ENCODE measurements at regions not wholly inside any gene's neighbourhood (a gene's known extent, or its start where the extent isn't known, plus 50 kb on each side); places are given as distances from the start of the nearest gene placed in this dataset.

DNA sequence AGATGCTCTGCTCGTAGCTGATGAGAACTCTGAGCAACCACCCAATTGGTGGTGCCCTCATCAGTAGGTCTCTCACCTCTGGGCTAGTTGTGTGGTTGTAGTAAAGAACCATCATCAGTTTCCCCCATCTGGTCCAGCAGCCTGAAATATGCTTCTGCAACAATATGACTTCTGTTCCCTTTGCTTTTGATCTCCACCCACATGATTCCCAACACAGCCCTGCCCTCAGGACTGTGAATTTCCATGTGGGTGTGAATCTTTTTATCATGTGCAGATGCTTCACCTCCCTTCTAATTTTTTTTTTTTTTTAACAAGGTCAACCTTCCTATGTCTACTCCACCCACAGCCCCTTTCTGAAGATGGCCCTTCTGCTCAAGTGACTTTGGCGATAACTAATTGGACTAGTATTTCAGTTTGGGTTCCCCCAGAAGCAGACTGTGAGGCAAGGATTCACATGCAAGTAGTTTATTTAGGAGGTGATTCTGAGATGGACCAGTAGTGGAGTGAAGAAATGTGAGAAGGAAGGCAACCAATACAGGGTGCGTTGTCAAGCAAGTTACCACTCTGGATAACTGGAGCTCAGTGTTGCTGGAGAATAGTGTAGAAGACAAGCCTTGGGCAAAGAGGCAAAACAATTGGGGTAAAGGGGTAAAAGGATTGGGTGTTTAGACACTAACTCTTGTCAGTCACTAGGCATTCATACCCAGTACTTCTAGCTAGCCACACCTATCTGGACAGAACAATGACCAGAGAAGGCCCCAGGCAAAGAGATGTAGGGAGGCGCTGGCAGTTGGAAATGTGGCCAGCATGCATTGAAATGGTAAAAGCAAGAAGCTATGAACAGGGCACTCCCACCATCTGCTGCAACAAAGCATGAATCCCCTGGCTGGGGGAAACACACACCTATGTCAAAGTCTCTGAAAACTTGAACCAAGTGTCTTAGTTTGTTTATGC is 466.2 kb downstream of the BCOR start:
- peak overlapping the region; percentile 19 for H3K4me3 Mint-ChIP-seq
- H3K27ac Mint-ChIP-seq, result peak overlapping the region; percentile 68
- H3K36me3 Mint-ChIP-seq (ENCODE audit: low read depth), result no peaks in the 10 kb centered on the region
- peaks cover 5% of the 10 kb centered on the region for H3K4me1 Mint-ChIP-seq
- H3K27me3 Mint-ChIP-seq, result no peaks in the 10 kb centered on the region
- no peak for ATAC-seq (replicated peaks)
- H3K9me3 Mint-ChIP-seq, result no peaks in the 10 kb centered on the region

DNA sequence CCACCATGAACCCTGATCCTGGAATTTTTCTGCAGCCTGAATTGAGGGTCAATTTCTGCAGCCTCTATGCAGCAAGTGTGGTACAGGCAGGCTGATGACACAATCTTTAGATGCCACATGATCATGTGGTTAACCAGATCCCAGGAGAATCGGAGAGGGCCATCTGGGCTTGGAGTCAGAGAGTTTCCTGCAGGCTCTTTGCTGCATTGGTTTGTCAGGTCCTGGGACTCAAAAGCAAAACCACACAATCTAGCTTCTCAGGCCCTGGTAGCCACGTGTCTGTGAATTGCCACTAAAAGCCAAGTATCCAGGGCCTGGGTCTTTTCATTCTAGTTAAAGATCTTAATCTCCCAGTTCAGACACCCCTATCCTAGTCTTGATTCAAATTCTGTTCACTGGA is 464.5 kb downstream of the BCOR start:
- H3K27me3 Mint-ChIP-seq, result no peaks in the 10 kb centered on the region
- ATAC-seq (replicated peaks), result no peak
- peaks cover 5% of the 10 kb centered on the region for H3K4me1 Mint-ChIP-seq

GRCh38 chrX:39636481-39636880 is 461.3 kb downstream of the BCOR start:
- H3K36me3 Mint-ChIP-seq (ENCODE audit: low read depth), result no peaks in the 10 kb centered on the region
- H3K4me1 Mint-ChIP-seq, result no peaks in the 10 kb centered on the region
- H3K4me3 Mint-ChIP-seq, result no peak overlapping the region
- no peak for ATAC-seq (replicated peaks)
- H3K9me3 Mint-ChIP-seq, result no peaks in the 10 kb centered on the region
- H3K27ac Mint-ChIP-seq, result no peak overlapping the region
- H3K27me3 Mint-ChIP-seq, result no peaks in the 10 kb centered on the region

More for the DNA sequence above, 464.5 kb downstream of the BCOR start:
- Mint-ChIP-seq H3K36me3 (ENCODE audit: low read depth) (no peaks in the 10 kb centered on the region), H3K27ac (no peak overlapping the region), H3K9me3 (no peaks in the 10 kb centered on the region), H3K4me3 (no peak overlapping the region)

GRCh38 chrX:39638526-39638925 is 459.2 kb downstream of the BCOR start:
- peaks cover 5% of the 10 kb centered on the region for H3K4me1 Mint-ChIP-seq
- ATAC-seq (replicated peaks), result no peak
- no peaks in the 10 kb centered on the region for H3K9me3 Mint-ChIP-seq
- no peak overlapping the region for H3K4me3 Mint-ChIP-seq
- H3K36me3 Mint-ChIP-seq (ENCODE audit: low read depth), result no peaks in the 10 kb centered on the region
- H3K27ac Mint-ChIP-seq, result no peak overlapping the region
- no peaks in the 10 kb centered on the region for H3K27me3 Mint-ChIP-seq

DNA sequence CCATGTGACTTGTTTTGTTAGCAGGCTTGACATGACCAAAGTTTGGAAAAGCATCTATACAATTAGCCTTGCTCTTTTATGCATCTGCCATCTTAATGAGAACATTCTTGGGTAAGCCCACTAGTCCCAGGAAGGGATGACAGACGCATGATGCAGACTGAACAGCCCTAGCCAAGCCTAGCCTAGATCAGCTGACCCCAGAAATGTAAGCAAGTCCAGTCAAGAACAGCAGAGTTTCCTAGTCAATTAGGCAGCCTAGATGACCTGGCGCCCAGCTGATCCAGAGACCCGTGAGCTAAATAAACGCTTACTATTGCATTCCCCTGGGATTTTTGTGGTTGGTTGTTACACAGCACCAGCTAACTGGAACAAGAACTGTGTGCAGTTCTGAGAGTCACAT is 457.9 kb downstream of the BCOR start:
- Mint-ChIP-seq H3K4me1 (peaks cover 5% of the 10 kb centered on the region), H3K27me3 (no peaks in the 10 kb centered on the region), H3K36me3 (ENCODE audit: low read depth) (no peaks in the 10 kb centered on the region), H3K4me3 (no peak overlapping the region), H3K9me3 (no peaks in the 10 kb centered on the region), H3K27ac (peak overlapping the region; percentile 25)
- no peak for ATAC-seq (replicated peaks)

GRCh38 chrX:39640866-39641265 is 456.9 kb downstream of the BCOR start:
- H3K4me3 Mint-ChIP-seq, result no peak overlapping the region
- ATAC-seq (replicated peaks), result peak; percentile 48
- peak overlapping the region; percentile 76 for H3K27ac Mint-ChIP-seq
- H3K36me3 Mint-ChIP-seq (ENCODE audit: low read depth), result no peaks in the 10 kb centered on the region
- H3K4me1 Mint-ChIP-seq, result peaks cover 5% of the 10 kb centered on the region
- no peaks in the 10 kb centered on the region for H3K9me3 Mint-ChIP-seq
- H3K27me3 Mint-ChIP-seq, result no peaks in the 10 kb centered on the region

- Mint-ChIP-seq H3K4me1 (peaks cover 5% of the 10 kb centered on the region), H3K36me3 (ENCODE audit: low read depth) (no peaks in the 10 kb centered on the region), H3K9me3 (no peaks in the 10 kb centered on the region), H3K4me3 (no peak overlapping the region), H3K27me3 (no peaks in the 10 kb centered on the region), H3K27ac (peak overlapping the region; percentile 25)
- no peak for ATAC-seq (replicated peaks)
These were observed 455.7 kb downstream of the BCOR start for GRCh38 chrX:39642071-39642470.

GRCh38 chrX:39643550-39643949 is 454.2 kb downstream of the BCOR start:
- Mint-ChIP-seq H3K4me3 (no peak overlapping the region), H3K36me3 (ENCODE audit: low read depth) (no peaks in the 10 kb centered on the region), H3K9me3 (no peaks in the 10 kb centered on the region), H3K27me3 (no peaks in the 10 kb centered on the region), H3K27ac (no peak overlapping the region), H3K4me1 (peaks cover 5% of the 10 kb centered on the region)
- ATAC-seq (replicated peaks), result peak; percentile 91

DNA sequence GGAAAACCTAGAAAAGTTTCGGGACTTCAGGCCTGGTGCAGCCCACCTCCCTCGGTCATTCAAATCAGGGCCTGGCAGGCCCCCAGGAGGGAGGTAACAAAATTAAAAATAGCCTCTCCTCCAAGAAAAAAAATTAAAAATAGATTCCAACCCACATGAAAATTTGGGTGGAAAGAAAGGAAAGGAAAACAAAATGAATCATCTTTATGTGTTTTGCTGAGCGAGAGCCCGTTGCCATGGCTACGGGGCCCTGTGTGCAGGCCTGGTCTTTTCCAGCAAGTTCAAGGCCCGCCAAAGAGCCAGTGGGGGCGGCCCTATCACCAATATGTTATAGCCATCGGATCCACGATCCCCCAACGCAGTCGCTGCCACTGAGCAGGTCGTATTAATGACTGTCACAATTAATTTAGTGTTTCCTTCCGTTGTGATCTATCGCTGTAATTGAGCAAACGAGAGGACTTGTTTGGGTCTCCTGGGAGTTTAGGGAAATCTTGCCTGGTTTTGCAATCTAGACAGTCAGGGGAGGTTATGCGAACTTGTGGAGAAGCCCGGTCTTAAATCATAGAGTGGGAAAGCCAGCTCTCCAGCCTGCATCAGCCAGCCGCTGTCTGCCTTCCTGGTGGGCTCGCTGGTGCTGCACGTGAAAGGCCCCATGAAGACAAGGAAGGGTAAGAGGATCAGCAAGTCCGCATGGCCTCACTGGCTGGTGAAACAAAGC is 452.4 kb downstream of the BCOR start:
- Mint-ChIP-seq H3K27me3 (no peaks in the 10 kb centered on the region), H3K4me1 (peaks cover 5% of the 10 kb centered on the region), H3K36me3 (ENCODE audit: low read depth) (no peaks in the 10 kb centered on the region), H3K4me3 (no peak overlapping the region), H3K27ac (peak overlapping the region; percentile 71), H3K9me3 (no peaks in the 10 kb centered on the region)
- ATAC-seq (replicated peaks), result peak; percentile 49

- Mint-ChIP-seq H3K4me3 (no peak overlapping the region), H3K9me3 (no peaks in the 10 kb centered on the region), H3K27me3 (no peaks in the 10 kb centered on the region), H3K4me1 (no peaks in the 10 kb centered on the region), H3K27ac (no peak overlapping the region), H3K36me3 (ENCODE audit: low read depth) (no peaks in the 10 kb centered on the region)
- no peak for ATAC-seq (replicated peaks)
These were observed 449.1 kb downstream of the BCOR start for GRCh38 chrX:39648548-39649254.

DNA sequence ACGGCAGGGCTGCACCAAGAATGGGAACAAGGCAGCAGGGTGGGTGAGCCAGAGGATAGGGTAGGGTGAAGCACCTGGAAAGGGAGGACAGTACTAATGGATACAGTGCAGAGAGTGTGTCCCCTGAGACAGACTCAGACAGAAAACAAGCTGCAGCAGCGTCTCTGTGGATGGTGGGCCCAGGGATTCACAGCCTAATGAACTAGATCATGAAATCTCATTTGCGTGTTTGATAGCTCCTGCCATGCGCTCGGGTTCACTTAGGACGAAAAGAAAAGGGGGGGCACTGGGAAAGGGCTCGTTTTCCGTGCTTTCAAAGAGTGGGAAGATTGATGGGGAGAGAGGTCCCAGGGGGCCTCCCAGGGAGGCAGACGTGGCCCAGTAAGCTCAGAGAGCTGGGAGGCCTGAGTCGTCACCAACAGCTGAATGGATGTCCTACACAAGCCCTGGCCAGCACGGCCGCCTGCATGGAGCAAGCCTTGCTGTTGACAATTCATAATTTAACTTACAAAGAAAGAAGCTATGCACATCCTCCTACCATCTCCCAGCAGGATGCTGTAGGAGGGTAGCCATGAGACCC is 446.9 kb downstream of the BCOR start:
- no peaks in the 10 kb centered on the region for H3K4me1 Mint-ChIP-seq
- no peak for ATAC-seq (replicated peaks)
- no peaks in the 10 kb centered on the region for H3K9me3 Mint-ChIP-seq
- H3K36me3 Mint-ChIP-seq (ENCODE audit: low read depth), result no peaks in the 10 kb centered on the region
- H3K27me3 Mint-ChIP-seq, result peaks cover 4% of the 10 kb centered on the region
- H3K27ac Mint-ChIP-seq, result no peak overlapping the region
- H3K4me3 Mint-ChIP-seq, result no peak overlapping the region

DNA sequence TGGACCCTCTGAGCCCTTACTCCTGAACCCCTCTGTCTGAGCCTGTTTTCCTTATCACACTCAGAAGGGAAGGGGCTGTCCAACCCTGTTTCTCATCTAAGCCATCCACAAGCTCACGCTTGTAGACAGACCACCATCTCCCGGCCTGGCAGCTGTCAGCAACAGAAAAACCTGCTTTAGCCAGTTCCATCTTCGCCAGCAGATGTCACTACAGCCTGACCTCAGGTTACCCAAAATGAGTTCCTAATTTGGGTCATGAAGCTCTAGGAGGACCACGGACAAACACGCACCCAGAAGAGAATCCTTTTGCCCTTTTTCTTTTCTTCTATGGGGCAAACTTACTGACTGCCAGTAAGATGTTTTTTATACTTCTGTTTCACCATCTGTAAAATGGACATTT is 445.4 kb downstream of the BCOR start:
- no peak overlapping the region for H3K4me3 Mint-ChIP-seq
- H3K4me1 Mint-ChIP-seq, result no peaks in the 10 kb centered on the region
- no peak overlapping the region for H3K27ac Mint-ChIP-seq
- H3K27me3 Mint-ChIP-seq, result peaks cover 4% of the 10 kb centered on the region
- no peaks in the 10 kb centered on the region for H3K36me3 Mint-ChIP-seq (ENCODE audit: low read depth)
- ATAC-seq (replicated peaks), result no peak
- no peaks in the 10 kb centered on the region for H3K9me3 Mint-ChIP-seq

GRCh38 chrX:39653691-39654090 is 444.1 kb downstream of the BCOR start:
- no peak for ATAC-seq (replicated peaks)
- H3K4me3 Mint-ChIP-seq, result no peak overlapping the region
- no peaks in the 10 kb centered on the region for H3K9me3 Mint-ChIP-seq
- H3K27ac Mint-ChIP-seq, result no peak overlapping the region
- no peaks in the 10 kb centered on the region for H3K4me1 Mint-ChIP-seq
- peaks cover 4% of the 10 kb centered on the region for H3K27me3 Mint-ChIP-seq
- no peaks in the 10 kb centered on the region for H3K36me3 Mint-ChIP-seq (ENCODE audit: low read depth)

- H3K4me3 Mint-ChIP-seq, result no peak overlapping the region
- H3K36me3 Mint-ChIP-seq (ENCODE audit: low read depth), result no peaks in the 10 kb centered on the region
- peaks cover 4% of the 10 kb centered on the region for H3K27me3 Mint-ChIP-seq
- no peaks in the 10 kb centered on the region for H3K4me1 Mint-ChIP-seq
- no peaks in the 10 kb centered on the region for H3K9me3 Mint-ChIP-seq
- H3K27ac Mint-ChIP-seq, result no peak overlapping the region
- no peak for ATAC-seq (replicated peaks)
These were observed 443.4 kb downstream of the BCOR start for GRCh38 chrX:39654183-39654925.
